ENCODE measurements at regions not wholly inside any gene's neighbourhood (a gene's known extent, or its start where the extent isn't known, plus 50 kb on each side); places are given as distances from the start of the nearest gene placed in this dataset.

- intact Hi-C loops (cut with micrococcal nuclease), result no loop called here
- DNase-seq (ENCODE audit: low read depth, low spot score), result no peak
- no peaks in the 10 kb centered on the region for H3K9me3 ChIP-seq (ENCODE audit: control insufficient read depth in 1 of 2, insufficient read depth in 1 of 2, low read depth in 1 of 2, low read length in 2 of 2)
- TF ChIP-seq EGR1 (IDR thresholded peaks at IDR 0.05; ENCODE audit: low read depth) (no peak), POLR2AphosphoS5 (IDR thresholded peaks at IDR 0.05; ENCODE audit: low read depth, low read length) (no peak), EZH2phosphoT487 (IDR thresholded peaks at IDR 0.05; ENCODE audit: borderline replicate concordance) (no peak), SIN3A (IDR thresholded peaks at IDR 0.05; ENCODE audit: low read depth) (no peak), EZH2 (IDR thresholded peaks at IDR 0.05) (no peak), TCF7L2 (IDR thresholded peaks at IDR 0.05; ENCODE audit: borderline replicate concordance, extremely low read depth, insufficient read depth, insufficient read length) (no peak)
- TF ChIP-seq, protein P1, sequence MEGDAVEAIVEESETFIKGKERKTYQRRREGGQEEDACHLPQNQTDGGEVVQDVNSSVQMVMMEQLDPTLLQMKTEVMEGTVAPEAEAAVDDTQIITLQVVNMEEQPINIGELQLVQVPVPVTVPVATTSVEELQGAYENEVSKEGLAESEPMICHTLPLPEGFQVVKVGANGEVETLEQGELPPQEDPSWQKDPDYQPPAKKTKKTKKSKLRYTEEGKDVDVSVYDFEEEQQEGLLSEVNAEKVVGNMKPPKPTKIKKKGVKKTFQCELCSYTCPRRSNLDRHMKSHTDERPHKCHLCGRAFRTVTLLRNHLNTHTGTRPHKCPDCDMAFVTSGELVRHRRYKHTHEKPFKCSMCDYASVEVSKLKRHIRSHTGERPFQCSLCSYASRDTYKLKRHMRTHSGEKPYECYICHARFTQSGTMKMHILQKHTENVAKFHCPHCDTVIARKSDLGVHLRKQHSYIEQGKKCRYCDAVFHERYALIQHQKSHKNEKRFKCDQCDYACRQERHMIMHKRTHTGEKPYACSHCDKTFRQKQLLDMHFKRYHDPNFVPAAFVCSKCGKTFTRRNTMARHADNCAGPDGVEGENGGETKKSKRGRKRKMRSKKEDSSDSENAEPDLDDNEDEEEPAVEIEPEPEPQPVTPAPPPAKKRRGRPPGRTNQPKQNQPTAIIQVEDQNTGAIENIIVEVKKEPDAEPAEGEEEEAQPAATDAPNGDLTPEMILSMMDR (IDR thresholded peaks at IDR 0.05 in 2 of 3, conservative IDR thresholded peaks at IDR 0.05 in 1 of 3; ENCODE audit: borderline replicate concordance in 1 of 3, insufficient read depth in 1 of 3, low read depth in 2 of 3, low read length in 2 of 3), result no peak
- peaks cover 0 to under 1% of the 10 kb centered on the region in 2 experiments; a peak in 1 of 4 replicates for H3K4me1 ChIP-seq (ENCODE audit: control insufficient read depth in 1 of 2, insufficient read depth in 2 of 2, low read length in 2 of 2)
- BruUV-seq (replicated peaks), result no TSS peak
- no peaks in the 10 kb centered on the region for H3K36me3 ChIP-seq (ENCODE audit: control insufficient read depth in 1 of 2, insufficient read depth in 2 of 2, low read length in 2 of 2)
- CTCF ChIA-PET, result no interaction called here
- no peaks in the 10 kb centered on the region for H3K79me2 ChIP-seq (ENCODE audit: insufficient read depth, low read length)
- no peak for ATAC-seq
- H2AFZ ChIP-seq (ENCODE audit: low read depth, low read length, poor library complexity, severe bottlenecking), result no peak overlapping the region
- H4K20me1 ChIP-seq (ENCODE audit: insufficient read depth), result no peaks in the 10 kb centered on the region
- POLR2A ChIA-PET, result no interaction called here
- no peak overlapping the region for H3K27ac ChIP-seq (ENCODE audit: low read depth, low read length)
- no peaks in the 10 kb centered on the region for H3K27me3 ChIP-seq (ENCODE audit: insufficient read depth, low read length)
- no peak overlapping the region for H3K9ac ChIP-seq (ENCODE audit: low read length)
- no peaks in the 10 kb centered on the region for H3K9me2 ChIP-seq (ENCODE audit: insufficient read depth)
- RAD21 ChIA-PET (ENCODE audit: low non-redundant PET in 1 of 2, low total read pairs in 2 of 2, uncharacterized antibody in 2 of 2, unreplicated experiment in 2 of 2), result no interaction called here
- no peak overlapping the region for H3K4me2 ChIP-seq (ENCODE audit: low read length)
- H3K4me3 ChIP-seq (replicated peaks in 1 of 2; ENCODE audit: low read depth in 1 of 2, low read length in 2 of 2), result no peak overlapping the region
These were observed 535.6 kb upstream of the IL12A start for GRCh38 chr3:159453036-159453435.

GRCh38 chr3:159453945-159454344 lies 534.7 kb upstream of the IL12A start:
- intact Hi-C loops (cut with micrococcal nuclease), result no loop called here
- POLR2A ChIA-PET, result no interaction called here

More at GRCh38 chr3:159453945-159454344, 534.7 kb upstream of the IL12A start:
- H3K27me3 ChIP-seq (ENCODE audit: insufficient read depth, low read length), result no peaks in the 10 kb centered on the region
- no peaks in the 10 kb centered on the region for H3K79me2 ChIP-seq (ENCODE audit: insufficient read depth, low read length)
- no peaks in the 10 kb centered on the region for H3K36me3 ChIP-seq (ENCODE audit: control insufficient read depth in 1 of 2, insufficient read depth in 2 of 2, low read length in 2 of 2)
- ATAC-seq, result no peak
- ChIA-PET CTCF (no interaction called here), RAD21 (ENCODE audit: low non-redundant PET in 1 of 2, low total read pairs in 2 of 2, uncharacterized antibody in 2 of 2, unreplicated experiment in 2 of 2) (no interaction called here)
- H3K9ac ChIP-seq (ENCODE audit: low read length), result no peak overlapping the region
- H4K20me1 ChIP-seq (ENCODE audit: insufficient read depth), result no peaks in the 10 kb centered on the region
- no peaks in the 10 kb centered on the region for H3K9me2 ChIP-seq (ENCODE audit: insufficient read depth)
- DNase-seq (ENCODE audit: low read depth, low spot score), result no peak
- TF ChIP-seq CBX3 (IDR thresholded peaks at IDR 0.05; ENCODE audit: low read depth) (no peak), EZH2phosphoT487 (IDR thresholded peaks at IDR 0.05; ENCODE audit: borderline replicate concordance) (no peak), CEBPB (IDR thresholded peaks at IDR 0.05; ENCODE audit: low read depth) (no peak), SIN3A (IDR thresholded peaks at IDR 0.05; ENCODE audit: low read depth) (no peak)
- no peak overlapping the region for H3K4me2 ChIP-seq (ENCODE audit: low read length)
- H2AFZ ChIP-seq (ENCODE audit: low read depth, low read length, poor library complexity, severe bottlenecking), result no peak overlapping the region
- no peak overlapping the region for H3K27ac ChIP-seq (ENCODE audit: low read depth, low read length)
- peaks cover 0 to 4% of the 10 kb centered on the region in 2 experiments; a peak in 1 of 4 replicates for H3K4me1 ChIP-seq (ENCODE audit: control insufficient read depth in 1 of 2, insufficient read depth in 2 of 2, low read length in 2 of 2)
- H3K4me3 ChIP-seq (replicated peaks in 1 of 2; ENCODE audit: low read depth in 1 of 2, low read length in 2 of 2), result no peak overlapping the region
- BruUV-seq (replicated peaks), result no TSS peak
- no peaks in the 10 kb centered on the region for H3K9me3 ChIP-seq (ENCODE audit: control insufficient read depth in 1 of 2, insufficient read depth in 1 of 2, low read depth in 1 of 2, low read length in 2 of 2)

Data from HCT116 (cell line).